ENCODE measurements at regions not wholly inside any gene's neighbourhood (a gene's known extent, or its start where the extent isn't known, plus 50 kb on each side); places are given as distances from the start of the nearest gene placed in this dataset.

- no peak for TF ChIP-seq POLR2A (IDR thresholded peaks at IDR 0.05)
- TF ChIP-seq CTCF (IDR thresholded peaks at IDR 0.05) = no peak
These were observed 95.3 kb upstream of the PTPRZ1 start for GRCh38 chr7:121777672-121778071.
